ENCODE measurements at regions not wholly inside any gene's neighbourhood (a gene's known extent, or its start where the extent isn't known, plus 50 kb on each side); places are given as distances from the start of the nearest gene placed in this dataset.

- Histone ChIP-seq H3K4me1 (ENCODE audit: control insufficient read depth in 1 of 2, insufficient read depth in 2 of 2, low read length in 2 of 2) (peaks cover 5% of the 10 kb centered on the region in 2 donors), H3K36me3 (ENCODE audit: control insufficient read depth in 1 of 2, insufficient read depth in 2 of 2, low read length in 2 of 2) (no peaks in the 10 kb centered on the region), H3K9me3 (ENCODE audit: control insufficient read depth in 1 of 2, low read length in 2 of 2) (no peaks in the 10 kb centered on the region), H3K27ac (ENCODE audit: low read length) (no peak overlapping the region), H3K27me3 (ENCODE audit: low read depth, low read length) (no peaks in the 10 kb centered on the region), H3K4me3 (ENCODE audit: low read depth in 1 of 2, low read length in 2 of 2) (no peak overlapping the region)
Measured at GRCh38 chr15:98597666-98598065, 50.7 kb upstream of the IGF1R start.
